Embryonic facial prominence (tissue), 1 donor: ENCODE measurements at regions not wholly inside any gene's neighbourhood (a gene's known extent, or its start where the extent isn't known, plus 50 kb on each side); places are given as distances from the start of the nearest gene placed in this dataset.

Experiments used
- DNase-seq: peaks from one replicate; pipeline ENCODE4 v3.0.0-alpha.2; 2016; ENCODE audit errors: extremely low spot score

DNA sequence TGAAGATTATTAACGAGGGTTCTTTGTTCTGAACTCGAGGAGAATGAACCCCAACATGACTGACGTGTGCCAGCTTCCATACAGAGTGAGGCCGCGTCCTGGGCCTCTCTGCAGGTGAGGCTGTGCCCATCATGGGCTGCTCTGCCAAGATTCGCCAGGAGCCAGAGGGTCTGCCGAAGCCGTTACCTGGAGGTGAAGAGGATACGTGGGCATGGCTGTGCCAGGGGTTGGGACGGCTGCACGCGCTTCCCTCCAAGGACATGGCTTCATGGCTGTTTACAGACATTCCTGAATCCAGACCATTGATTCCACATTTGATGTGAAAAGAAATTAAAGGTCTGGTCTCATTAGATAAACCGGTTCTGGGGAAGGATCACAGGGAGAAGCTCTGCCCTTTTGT is 211.4 kb upstream of the SALL3 start:
- DNase-seq: no peak

GRCh38 chr18:78768656-78769501 is 210.7 kb upstream of the SALL3 start:
- DNase-seq: no peak

- DNase-seq: no peak
Measured at GRCh38 chr18:78769502-78770105, 210.0 kb upstream of the SALL3 start.

GRCh38 chr18:78770139-78770822 is 209.3 kb upstream of the SALL3 start:
- DNase-seq: no peak

GRCh38 chr18:78770823-78771139 is 208.8 kb upstream of the SALL3 start:
- no peak for DNase-seq

DNA sequence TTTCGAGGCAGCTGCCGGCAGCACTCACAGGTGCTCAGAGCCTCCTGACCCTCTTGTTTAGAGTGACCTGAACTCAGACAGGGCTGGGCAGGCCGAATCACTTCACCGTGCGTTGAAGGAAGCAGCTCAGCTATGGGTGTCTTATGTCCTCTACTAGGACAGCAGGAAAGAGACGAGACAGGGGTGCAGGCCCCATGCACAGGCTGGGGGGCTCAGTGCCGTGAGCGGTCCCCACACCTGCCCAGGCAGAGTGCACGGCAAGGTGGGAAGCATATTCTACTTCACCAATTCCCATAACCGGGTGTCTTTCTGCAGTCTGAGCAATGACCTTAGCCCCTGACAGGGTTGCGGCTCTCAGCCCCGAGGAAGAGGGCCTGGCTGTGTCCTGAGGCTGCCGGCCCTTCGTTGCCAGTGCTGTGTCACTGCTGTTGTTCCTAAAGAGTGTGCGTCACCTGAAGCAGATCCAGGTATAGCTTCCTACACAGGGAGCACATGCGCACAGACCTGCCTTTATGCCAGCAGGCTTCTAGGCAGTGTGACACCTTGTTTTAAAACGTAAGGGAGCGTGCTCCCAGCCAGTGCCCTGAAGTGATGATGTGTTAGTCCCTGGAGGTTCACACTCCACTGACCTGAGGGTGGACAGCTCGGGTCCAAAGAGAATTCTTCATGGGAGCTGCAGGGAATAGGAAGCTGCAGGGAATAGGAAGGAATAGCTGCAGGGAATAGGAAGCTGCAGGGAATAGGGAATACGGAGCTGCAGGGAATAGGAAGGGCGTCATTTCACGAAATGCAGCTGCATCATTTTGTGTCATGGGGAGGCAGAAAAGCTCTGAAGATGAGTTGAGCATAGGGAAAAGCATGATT is 207.9 kb upstream of the SALL3 start:
- DNase-seq: no peak

- no peak for DNase-seq
Measured at GRCh38 chr18:78772360-78773302, 207.0 kb upstream of the SALL3 start.

DNA sequence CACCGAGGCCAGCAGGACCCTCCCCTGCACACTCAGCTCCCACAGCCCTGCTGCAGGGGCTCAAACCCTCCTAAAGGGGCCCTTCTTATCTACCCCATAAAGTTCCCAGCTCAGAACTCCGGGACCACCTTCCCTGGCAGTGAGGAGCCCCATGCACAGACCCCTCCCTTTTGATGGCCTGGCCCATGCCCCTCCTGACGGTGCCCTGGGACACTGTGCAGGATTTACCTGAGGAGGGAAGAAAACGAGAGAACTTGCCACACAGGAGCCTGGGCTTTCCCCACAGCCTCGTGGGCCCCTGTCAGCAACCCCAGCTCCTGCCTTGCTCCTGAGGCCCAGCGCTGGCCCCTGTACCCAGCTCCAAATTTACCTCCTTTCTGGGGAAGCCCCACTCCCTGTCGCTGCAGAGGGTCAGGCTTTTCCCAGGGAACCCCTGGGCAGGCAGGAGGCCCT is 206.3 kb upstream of the SALL3 start:
- DNase-seq: no peak

- no peak for DNase-seq
Measured at GRCh38 chr18:78773819-78774218, 205.8 kb upstream of the SALL3 start.

DNA sequence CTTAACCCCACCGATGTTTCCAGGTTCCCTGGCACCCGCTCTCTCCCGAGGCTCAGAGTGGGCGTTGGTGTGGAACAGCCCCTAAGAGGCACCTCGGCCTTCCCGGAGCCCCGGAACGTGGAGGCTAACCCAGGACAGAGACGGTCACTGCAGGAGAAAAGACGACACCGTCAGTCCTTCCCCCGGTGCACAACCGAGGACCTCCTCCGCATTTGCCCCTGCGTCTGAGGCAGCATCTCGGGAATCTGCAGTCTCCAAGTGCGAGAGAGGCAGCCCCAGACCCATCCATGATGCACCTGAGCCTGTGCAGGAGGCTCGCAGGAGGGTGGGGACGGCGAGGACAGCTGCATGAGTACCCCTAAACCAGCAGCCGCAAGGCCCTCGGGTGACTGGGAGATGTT is 204.9 kb upstream of the SALL3 start:
- DNase-seq: no peak

DNA sequence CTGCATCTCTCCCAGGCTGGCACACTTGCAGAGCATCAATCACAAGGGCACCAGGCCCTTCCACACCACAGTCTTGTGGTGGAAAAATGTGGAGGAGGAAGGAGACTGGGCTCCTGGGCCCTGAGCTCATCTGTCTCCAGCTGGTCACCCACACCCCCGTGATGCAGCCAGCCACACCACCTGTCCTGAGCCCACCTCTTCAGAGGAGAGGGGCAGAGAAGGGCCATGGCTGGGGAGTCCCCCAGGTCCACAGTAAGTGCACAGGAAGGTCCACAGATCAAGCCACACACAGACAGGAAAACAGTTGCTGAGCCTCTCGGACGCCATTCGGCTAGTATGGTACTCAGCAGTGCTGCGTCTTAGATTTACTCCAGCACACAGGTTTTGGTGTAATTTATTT is 203.5 kb upstream of the SALL3 start:
- DNase-seq: no peak

DNA sequence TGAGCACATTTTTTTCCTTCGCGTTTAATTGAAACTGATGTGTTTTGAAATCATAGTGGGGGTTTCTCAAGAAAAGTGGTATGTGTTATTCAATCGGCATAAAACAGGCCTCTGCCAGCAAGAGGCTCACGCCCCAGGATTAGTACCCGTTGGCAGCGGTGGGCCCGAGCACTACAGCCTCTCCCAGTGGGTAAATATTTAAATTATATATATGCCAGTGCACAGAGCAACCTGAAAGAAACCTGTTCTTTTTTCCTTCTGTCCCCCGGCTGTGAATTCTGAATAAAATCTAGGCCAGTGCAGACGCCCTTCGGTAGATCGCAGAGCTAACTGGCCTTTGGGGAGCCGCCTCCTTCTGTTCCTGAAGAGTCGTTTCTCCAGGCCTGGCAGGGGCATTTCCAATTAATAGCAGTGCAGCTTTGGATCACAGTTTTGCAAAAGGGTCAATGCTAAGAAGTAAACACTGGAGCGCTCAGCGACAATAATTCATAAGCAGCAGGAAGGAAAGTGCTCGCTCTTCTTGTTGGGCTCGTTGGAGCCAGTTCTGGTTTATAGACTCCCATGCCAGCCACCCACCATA is 202.8 kb upstream of the SALL3 start:
- no peak for DNase-seq

DNA sequence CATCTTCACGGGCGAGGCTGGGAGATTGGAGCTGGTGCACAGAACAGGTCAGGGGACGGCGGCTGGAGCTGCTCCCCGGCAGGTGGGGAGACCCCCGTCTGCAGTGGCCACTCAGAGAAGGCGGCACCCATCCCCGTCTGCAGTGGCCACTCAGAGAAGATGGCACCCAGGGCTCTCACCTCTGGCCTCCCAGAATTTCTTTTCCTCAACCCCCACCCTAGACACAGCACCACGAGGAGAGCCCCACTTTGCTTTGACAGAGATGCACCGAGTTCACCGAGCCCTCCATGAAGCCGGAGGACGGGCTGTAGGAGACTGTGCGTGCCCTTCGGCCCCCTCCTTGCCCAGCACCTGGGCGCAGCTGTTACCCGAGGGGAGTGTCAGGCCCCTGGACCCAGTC is 201.6 kb upstream of the SALL3 start:
- DNase-seq: no peak

DNA sequence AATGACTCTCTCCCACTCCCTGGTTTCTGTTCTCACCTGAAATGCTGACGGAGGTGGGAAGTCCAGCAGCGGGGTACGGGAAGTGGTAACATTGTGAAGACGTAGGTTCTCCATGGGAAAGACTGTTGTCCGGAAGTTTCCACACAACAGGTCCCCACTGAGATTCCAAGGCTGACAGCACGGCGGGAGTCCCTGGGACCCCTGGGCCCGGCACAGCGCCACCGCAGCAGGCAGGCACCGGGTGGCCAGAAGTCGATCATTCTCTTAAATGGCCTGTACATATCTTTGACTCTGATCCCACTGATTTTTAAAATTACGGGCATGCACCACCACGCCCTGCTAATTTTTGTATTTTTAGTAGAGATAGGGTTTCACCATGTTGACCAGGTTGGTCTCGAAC is 201.0 kb upstream of the SALL3 start:
- no peak for DNase-seq

DNA sequence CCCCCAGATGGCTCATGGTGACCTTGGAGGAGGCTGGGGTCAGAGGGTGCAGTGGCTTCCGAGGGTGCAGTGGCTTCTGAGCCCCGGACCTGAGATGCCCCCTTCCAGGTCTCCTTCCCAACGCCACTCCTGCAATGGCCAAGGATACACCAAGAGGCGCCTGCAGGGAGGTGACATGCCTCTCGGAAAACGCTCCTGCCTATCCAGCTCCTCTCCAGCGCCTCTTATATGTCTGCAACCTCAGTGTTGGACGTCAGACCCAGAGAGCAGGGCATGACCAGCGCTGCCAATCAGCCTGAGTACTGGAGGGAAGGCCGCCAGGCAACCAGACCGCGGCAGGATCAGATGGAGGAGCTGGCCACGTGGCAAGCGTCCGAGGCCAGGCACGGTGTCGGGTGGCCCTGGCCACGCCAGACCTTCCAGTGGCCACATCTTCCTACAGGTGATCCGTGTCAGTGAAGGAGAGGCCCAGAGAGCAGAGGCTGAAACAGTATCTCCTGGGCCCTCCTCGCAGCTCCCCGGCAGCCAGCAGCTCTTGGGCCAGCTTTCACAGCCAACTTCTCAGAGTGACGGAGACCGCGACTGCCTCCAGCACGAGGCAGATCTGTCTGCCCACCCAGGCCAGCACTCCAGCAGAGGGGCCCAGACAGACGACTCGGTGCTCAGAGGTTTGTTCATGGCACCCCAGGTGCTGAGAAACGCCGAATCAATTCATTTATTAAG is 199.5 kb upstream of the SALL3 start:
- no peak for DNase-seq

- DNase-seq: no peak
Measured at GRCh38 chr18:78780719-78781600, 198.7 kb upstream of the SALL3 start.

DNA sequence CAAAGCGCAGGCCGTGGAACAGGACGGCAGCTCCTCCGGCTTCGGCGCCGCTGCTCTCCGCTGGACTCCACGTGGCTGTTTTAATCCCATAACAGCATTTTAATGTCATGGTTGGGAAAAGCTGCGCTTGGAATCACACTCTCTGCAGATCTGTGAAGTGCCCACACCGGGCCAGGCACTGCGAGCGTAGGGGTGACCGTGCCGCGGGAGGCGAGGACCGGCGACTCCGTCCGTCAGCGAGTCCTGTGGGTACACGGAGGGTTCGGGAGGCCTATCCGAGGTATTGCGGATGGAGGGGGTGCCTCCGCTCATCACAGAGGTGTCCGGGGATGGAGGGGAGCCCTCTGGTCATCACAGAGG is 198.0 kb upstream of the SALL3 start:
- no peak for DNase-seq

- DNase-seq: no peak
Measured at GRCh38 chr18:78782951-78783563, 196.6 kb upstream of the SALL3 start.

GRCh38 chr18:78783564-78783960 is 196.1 kb upstream of the SALL3 start:
- no peak for DNase-seq
